ENCODE measurements at regions not wholly inside any gene's neighbourhood (a gene's known extent, or its start where the extent isn't known, plus 50 kb on each side); places are given as distances from the start of the nearest gene placed in this dataset.

DNA sequence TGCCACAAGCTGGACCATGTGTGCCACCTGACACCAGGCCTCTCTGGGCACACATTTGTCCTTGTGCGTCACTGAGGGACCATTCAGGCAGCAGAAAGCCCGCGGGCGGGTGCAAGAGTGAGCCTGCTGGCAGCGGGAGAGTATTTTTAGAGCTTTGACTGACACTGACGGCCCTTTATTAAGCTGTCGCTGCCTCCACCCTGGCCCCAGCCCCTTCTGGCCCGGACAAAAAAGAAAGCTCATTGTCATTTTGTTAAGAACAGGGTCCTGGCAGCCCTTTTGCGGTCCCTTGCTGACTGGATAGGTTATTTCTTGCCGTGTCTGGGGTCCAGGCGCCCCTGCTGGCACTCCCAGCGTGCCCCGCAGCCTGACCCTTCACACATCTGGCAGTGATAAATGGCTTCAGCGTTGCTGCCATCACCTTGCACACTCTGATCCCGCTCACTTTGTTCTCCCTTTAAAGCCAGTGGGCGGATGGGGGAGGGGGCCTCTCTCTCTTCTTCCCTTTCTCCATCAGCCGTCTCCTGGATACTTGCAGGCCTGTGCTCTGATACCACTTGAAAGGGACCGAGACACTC is 78.4 kb upstream of the NKD1 start:
- Histone ChIP-seq H3K36me3 (no peaks in the 10 kb centered on the region), H3K4me3 (ENCODE audit: low read depth in 1 of 2, low read length in 1 of 2) (no peak overlapping the region), H3K27ac (no peak overlapping the region), H3K4me1 (ENCODE audit: control insufficient read depth in 1 of 2, insufficient read depth in 1 of 2, low read depth in 1 of 2, low read length in 1 of 2) (no peaks in the 10 kb centered on the region), H3K27me3 (peaks cover 62% of the 10 kb centered on the region), H3K9me3 (no peaks in the 10 kb centered on the region)
- TF ChIP-seq, protein P1, sequence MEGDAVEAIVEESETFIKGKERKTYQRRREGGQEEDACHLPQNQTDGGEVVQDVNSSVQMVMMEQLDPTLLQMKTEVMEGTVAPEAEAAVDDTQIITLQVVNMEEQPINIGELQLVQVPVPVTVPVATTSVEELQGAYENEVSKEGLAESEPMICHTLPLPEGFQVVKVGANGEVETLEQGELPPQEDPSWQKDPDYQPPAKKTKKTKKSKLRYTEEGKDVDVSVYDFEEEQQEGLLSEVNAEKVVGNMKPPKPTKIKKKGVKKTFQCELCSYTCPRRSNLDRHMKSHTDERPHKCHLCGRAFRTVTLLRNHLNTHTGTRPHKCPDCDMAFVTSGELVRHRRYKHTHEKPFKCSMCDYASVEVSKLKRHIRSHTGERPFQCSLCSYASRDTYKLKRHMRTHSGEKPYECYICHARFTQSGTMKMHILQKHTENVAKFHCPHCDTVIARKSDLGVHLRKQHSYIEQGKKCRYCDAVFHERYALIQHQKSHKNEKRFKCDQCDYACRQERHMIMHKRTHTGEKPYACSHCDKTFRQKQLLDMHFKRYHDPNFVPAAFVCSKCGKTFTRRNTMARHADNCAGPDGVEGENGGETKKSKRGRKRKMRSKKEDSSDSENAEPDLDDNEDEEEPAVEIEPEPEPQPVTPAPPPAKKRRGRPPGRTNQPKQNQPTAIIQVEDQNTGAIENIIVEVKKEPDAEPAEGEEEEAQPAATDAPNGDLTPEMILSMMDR (IDR thresholded peaks at IDR 0.05), result no peak

GRCh38 chr16:50469121-50469743 is 79.0 kb upstream of the NKD1 start:
- H3K27me3 ChIP-seq, result peaks cover 68% of the 10 kb centered on the region
- H3K27ac ChIP-seq, result no peak overlapping the region

DNA sequence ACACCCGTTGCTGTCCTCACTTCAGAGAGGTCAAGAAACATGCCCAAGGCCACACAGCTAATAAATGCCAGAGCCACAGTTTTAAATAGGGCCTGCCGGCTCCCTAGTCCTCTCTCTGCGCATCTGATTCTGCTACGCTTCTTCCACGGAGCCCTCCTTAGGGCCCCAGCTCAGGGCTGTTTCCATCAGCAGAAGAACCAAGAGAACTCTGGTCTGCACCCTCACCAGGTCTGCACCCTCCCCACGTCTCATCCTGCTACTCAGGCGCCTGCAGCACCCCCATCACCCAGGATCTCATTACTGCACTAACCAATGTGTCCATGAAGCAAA is 79.5 kb upstream of the NKD1 start:
- TF ChIP-seq, protein P1 (IDR thresholded peaks at IDR 0.05), result no peak
- no peaks in the 10 kb centered on the region for H3K9me3 ChIP-seq
- no peak overlapping the region for H3K27ac ChIP-seq
- no peaks in the 10 kb centered on the region for H3K4me1 ChIP-seq (ENCODE audit: control insufficient read depth in 1 of 2, insufficient read depth in 1 of 2, low read depth in 1 of 2, low read length in 1 of 2)
- H3K36me3 ChIP-seq, result no peaks in the 10 kb centered on the region
- no peak overlapping the region for H3K4me3 ChIP-seq (ENCODE audit: low read depth in 1 of 2, low read length in 1 of 2)
- H3K27me3 ChIP-seq, result peaks cover 69% of the 10 kb centered on the region

More at GRCh38 chr16:50469121-50469743, 79.0 kb upstream of the NKD1 start:
- no peaks in the 10 kb centered on the region for H3K36me3 ChIP-seq
- no peaks in the 10 kb centered on the region for H3K9me3 ChIP-seq
- TF ChIP-seq, protein P1 (IDR thresholded peaks at IDR 0.05), result no peak
- H3K4me3 ChIP-seq (ENCODE audit: low read depth in 1 of 2, low read length in 1 of 2), result no peak overlapping the region
- H3K4me1 ChIP-seq (ENCODE audit: control insufficient read depth in 1 of 2, insufficient read depth in 1 of 2, low read depth in 1 of 2, low read length in 1 of 2), result no peaks in the 10 kb centered on the region

DNA sequence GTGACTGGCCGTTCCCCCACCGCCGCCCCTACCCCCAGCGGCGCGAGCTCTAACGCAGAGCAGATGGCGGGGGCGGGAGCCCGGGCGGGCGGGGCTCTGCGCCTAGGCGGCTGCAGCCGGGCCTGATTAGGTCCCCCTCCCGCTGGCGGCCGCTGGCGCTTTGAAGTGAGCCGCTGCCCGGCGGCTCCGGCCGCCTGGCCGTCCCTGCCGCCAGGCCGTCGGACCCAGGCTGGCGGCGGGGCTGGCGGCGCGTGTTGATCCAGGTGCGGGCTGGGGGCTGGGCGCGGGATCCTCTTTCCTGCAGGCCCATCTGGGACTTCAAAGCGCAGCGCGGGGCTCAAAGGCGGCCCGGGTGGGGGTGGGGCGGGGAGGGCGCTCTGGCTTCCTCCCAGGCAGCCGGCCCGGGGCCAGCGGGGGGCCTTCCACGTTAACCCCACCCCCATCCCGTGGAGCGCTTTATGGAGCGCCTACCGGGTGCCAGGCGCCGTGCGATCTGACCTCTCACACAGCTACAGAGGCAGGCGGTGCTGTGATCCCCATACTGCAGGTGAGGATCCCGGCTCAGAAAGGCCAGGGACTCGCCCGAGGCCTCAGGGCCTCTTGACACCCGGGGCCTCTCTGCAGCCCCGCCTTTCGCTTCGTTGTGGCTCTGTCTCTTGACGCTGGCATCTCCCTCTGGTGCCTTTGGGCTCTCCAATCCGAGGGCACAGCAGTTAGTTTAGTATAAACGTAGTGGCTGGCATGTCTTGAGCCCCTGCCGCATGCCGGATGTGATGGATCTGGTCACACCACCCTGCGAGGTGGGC is 80.0 kb upstream of the NKD1 start:
- no peaks in the 10 kb centered on the region for H3K4me1 ChIP-seq (ENCODE audit: control insufficient read depth in 1 of 2, insufficient read depth in 1 of 2, low read depth in 1 of 2, low read length in 1 of 2)
- H3K36me3 ChIP-seq, result no peaks in the 10 kb centered on the region
- TF ChIP-seq, protein P1 (IDR thresholded peaks at IDR 0.05), result no peak
- H3K27ac ChIP-seq, result no peak overlapping the region
- H3K4me3 ChIP-seq (ENCODE audit: low read depth in 1 of 2, low read length in 1 of 2), result no peak overlapping the region
- no peaks in the 10 kb centered on the region for H3K9me3 ChIP-seq
- peaks cover 69% of the 10 kb centered on the region for H3K27me3 ChIP-seq

DNA sequence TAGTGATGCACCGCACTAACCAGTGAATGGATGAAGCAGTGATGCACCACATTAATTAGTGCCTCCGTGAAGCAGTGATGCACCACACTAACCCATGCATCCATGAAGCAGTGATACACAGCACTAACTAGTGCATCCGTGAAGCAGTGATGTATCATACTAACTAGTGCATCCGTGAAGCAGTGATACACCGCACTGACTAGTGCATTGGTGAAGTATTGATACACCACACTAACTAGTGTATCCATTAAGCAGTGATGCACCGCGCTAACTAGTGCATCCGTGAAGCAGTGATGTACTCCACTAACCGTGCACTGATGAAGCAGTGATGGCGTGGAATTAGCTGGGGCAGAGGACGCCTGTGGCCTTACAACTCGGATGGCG is 80.6 kb upstream of the NKD1 start:
- Histone ChIP-seq H3K4me3 (ENCODE audit: low read depth in 1 of 2, low read length in 1 of 2) (no peak overlapping the region), H3K27me3 (peaks cover 69% of the 10 kb centered on the region), H3K27ac (no peak overlapping the region), H3K36me3 (no peaks in the 10 kb centered on the region), H3K4me1 (ENCODE audit: control insufficient read depth in 1 of 2, insufficient read depth in 1 of 2, low read depth in 1 of 2, low read length in 1 of 2) (no peaks in the 10 kb centered on the region), H3K9me3 (no peaks in the 10 kb centered on the region)
- TF ChIP-seq, protein P1 (IDR thresholded peaks at IDR 0.05), result no peak
